NCI-H146 (cell line): ENCODE measurements at regions not wholly inside any gene's neighbourhood (a gene's known extent, or its start where the extent isn't known, plus 50 kb on each side); places are given as distances from the start of the nearest gene placed in this dataset.
A peak's percentile ranks its signal among the peaks of the same experiment; 100 is the strongest.

Source experiments
- DNase-seq: peaks from one replicate; lab custom pipeline; 2025; lab: John Stamatoyannopoulos, UW

DNA sequence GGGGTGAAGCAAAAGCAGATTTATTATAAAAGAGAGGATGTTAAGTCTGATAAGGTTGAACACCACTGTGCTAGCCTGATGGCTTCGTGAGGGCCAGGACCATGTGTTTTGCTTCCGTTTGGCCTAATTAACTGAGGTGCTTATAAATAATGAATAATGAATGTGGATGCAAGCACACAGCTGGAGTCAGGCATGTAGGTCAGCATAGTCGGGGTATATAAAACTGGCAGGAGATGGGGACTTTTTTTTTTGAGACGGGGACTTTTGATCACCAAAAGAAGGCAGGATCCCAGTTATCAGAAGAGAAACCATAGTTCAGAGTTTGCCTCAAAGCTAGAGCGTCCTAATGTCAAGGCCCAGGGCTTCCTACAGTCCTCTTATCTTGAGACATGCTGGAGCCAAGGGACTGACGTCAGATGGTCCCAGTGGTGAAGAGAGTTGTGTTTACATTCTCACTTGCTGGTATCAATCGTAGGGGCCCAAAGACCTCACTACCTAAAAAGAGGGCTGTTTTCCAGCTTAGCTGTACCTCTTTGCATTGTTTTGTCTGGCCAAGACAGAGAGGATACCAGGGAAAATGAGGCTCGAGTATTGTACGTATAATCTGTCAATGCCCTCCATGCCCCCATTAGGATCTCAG is 50.4 kb downstream of the RTL9 start:
- no peak for DNase-seq

- DNase-seq: no peak
Measured at GRCh38 chrX:110409925-110410324, 51.3 kb downstream of the RTL9 start.

DNA sequence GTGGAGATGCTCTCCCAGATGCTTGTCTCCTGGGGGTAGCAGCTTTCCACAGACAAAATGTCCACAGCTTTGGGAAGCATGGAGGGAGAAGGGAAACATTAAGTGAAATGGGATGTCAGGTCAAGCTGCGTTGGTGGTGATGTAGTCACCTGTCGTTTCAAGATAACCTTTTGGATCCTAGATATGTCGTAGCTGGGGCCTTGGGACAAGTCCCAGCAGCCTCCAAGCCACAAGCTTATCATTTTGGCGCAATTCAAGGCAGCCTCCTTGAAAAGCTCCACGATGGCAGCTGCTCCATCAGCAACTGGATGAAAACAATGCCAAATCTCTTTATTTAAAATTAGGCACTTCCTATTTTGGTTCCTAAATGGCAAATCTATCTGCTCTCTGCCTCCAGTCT is 52.0 kb downstream of the RTL9 start:
- no peak for DNase-seq

GRCh38 chrX:110412971-110413726 is 54.5 kb downstream of the RTL9 start:
- DNase-seq: peak; percentile 51

- no peak for DNase-seq
Measured at GRCh38 chrX:110413727-110414124, 55.1 kb downstream of the RTL9 start.

GRCh38 chrX:110414273-110414672 is 55.6 kb downstream of the RTL9 start:
- no peak for DNase-seq

GRCh38 chrX:110414679-110415439 is 56.2 kb downstream of the RTL9 start:
- no peak for DNase-seq

DNA sequence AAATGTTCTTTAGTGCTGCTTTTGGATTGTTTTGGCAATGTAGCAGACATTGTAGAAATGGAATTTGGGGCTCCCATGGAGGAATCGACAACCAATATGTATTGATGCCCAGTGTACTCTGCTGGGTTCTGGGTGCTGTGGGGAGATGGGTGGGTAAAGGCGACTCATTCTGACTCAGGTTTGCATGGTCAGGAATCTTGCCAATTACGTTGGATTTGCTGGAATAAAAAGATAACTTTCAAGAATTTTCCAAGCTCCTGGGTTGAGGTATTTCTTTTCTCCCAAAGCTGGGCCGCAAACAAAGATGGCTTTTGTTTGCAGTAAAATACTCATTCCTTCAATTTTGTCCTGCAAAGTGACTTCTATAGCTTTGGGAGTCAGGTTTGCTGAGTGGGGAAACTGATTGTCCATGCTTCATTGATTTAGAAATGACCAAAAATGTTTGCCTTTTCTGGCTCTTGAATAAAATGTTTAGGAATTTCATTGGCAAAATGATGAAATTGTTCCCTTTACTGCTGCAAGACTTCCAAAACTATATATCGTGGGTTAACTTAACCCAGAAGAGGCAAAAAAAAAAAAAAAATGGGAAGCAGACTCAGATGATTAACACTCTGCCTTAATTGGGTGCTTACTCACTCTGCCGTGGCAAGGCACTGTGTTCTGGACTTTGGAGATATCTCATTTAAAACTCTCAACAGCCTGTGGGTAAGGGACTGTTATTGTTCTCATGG is 57.0 kb downstream of the RTL9 start:
- DNase-seq: no peak

DNA sequence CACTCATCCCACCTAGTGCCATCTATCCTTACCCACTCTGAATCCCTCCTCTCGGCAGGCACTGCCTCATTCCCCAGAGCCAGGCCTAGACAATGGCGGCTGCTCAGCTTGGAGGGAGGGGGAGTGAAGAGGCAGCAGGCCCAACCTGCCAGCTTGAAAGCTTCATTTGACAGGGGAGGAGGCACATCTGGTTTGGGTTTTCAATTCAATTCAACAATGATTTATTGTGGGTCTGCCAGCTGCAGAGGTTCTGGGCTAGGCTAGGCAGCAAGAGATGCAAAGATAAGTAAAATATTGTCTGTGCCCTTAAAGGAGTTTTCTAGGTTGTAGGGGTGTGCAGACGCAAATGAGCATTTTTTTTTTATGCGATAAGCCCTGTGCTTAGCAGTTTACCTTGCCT is 58.5 kb downstream of the RTL9 start:
- DNase-seq: no peak

DNA sequence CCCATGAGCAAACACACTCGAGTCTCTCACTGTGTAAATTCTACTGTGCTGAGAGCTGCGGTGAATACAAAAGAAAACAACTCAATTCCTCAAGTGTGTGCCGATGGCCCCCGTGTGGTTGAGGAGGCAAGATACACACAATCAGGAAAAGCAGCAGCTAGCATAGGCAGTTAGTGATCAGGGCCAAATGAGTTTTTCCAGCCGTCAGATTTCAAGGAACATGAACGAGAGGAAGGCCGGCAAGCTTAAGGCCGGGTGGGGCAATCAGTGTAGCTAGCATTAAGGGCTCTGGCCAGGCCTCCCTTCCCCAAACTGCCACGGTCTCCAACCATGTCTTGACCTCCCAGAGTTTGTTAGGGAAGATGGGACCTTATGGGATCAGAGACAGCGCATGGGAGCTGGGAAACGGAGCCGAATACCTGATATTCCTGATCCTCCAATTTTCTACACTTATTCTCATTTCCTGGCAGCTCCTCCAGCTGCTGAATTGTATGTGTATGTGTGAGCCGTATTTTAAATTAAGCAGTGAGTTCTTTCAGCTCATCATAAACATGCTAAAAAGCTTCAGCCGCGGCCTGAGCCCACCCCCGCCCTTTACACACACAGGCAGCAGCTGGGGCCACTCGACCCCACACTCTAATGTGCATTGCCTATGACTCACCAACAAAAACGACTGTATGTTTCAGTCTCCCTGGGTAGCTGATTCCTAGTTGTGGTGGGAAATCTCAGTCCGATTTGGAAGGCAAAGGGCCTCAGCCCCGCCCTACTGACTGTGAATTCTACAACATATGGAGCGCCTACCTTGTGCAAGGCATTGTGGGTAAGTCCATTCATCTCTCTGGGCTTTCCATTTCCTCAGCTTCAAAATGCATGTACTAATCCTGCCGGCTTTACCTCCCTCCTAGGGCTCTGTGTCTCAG is 59.9 kb downstream of the RTL9 start:
- DNase-seq: peak; percentile 26

GRCh38 chrX:110419512-110419911 is 60.9 kb downstream of the RTL9 start:
- DNase-seq: no peak

- DNase-seq: no peak
Measured at GRCh38 chrX:110420771-110421499, 62.3 kb downstream of the RTL9 start.

GRCh38 chrX:110421500-110422455 is 63.1 kb downstream of the RTL9 start:
- no peak for DNase-seq

DNA sequence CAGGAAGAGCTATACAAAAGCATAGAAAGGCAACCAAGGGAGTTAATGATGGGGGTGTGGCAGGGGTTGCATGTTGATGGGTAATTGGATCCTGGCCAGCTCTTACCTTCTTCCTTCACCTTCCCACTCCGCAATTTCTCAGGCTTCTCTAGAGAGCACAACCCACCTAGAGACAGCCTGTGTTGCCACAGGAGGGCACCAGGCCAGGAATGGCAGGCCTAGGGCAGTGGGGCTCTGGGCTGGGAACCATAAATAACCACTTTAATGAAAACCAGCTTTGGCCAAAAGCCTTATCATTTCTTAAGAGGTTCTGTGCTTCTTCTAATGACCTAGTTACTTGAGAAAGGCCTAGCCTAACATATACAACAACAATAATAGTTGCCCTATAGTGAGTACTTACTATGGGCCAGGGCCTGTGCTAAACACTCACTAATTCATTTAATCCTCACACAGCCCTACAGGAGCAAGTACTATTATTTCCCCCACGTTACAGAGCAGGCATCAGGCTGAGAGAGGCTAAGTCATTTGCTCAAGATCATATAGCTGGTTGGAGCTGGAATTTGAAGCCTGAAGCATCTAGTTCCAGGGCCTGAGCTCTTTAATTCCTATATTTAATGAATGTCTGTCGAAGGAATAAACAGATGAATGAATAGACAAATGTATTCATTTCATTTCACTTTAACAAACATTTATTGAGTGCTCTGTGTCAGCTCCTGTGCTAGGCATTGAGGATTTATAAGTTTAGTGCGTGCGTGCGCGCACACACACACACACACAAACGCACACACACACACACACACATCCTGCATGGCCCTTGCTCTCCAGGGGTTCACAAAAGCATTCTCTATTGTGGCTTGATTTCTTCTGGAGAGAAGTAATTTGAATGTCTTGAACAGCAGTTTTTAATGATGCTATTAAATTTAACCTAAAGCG is 66.8 kb downstream of the RTL9 start:
- no peak for DNase-seq

GRCh38 chrX:110426155-110426504 is 67.5 kb downstream of the RTL9 start:
- DNase-seq: no peak

DNA sequence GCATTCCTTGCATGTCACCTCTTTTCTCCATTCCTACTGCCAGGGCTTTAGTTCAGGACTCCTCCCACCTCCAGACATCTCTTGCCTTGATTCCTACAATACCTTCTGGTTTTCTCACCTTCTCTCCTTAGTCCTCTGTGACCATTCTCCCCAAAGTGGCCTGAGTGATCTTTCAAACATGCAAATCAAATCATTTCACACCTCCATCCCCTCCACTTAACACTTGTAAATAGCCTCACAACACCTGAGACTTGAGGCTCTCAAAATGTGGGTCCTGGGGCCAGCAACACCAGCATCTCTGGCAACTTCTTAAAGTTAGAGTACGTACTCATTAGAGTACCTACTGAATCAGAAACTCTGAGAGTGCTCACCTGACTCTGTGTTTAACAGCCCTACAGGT is 68.4 kb downstream of the RTL9 start:
- no peak for DNase-seq

GRCh38 chrX:110428144-110428543 is 69.5 kb downstream of the RTL9 start:
- DNase-seq: no peak

DNA sequence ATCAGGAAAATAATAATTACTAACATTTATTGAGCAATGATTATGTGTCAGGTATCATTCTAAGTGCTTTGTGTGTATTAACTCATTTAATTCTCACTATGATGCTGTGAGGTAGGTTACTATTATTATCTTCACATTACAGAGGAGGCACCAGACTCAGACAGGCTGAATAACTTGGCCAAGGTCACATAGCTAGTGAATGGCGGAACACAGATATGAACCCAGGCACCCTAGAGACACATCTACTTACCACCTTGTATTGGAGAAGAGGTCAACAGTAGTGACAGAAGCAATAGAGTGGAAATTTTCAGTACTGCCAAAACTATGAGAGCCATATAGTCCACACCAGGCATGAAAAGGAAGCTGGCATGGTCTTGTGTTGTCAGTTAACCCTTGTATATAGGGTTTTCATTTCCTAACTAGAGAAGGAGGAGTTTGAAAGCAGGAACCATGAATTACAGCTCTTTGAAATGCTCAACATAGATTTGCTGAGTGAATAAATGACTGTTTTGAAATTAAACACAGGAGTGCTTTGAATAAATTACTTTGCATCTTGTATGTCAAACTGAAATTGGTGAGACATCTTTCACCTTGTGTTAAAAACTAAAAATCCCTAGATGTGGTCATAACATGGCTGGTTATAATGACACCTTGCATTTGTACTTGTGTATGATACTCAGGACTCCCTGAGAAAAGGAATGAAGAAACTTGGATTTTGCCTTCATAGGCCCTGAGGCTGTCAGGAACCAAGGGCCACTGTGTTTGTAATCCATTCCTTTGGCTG is 71.8 kb downstream of the RTL9 start:
- DNase-seq: no peak
